ENCODE measurements at regions not wholly inside any gene's neighbourhood (a gene's known extent, or its start where the extent isn't known, plus 50 kb on each side); places are given as distances from the start of the nearest gene placed in this dataset.

DNA sequence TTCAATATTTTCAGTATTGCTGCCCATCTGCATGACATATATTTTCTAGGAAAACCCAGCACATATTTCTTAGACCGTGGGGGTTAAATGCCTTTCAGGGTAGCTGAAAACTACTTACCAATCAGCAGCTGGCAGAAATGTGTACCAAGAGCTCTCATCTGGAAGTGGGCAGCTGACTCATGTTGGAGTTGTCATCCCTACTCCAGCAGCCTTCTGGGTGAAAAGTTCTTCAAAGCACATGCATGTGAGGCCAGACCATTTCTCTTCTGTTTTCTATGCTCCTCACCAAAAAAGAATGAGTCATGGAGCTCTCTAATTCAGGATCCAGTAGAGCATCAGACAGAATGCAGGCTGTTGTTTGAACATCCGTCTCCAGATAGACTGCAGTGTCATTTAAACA lies 135.5 kb downstream of the PAX1 start:
- no peak for DNase-seq (ENCODE audit: low read depth in 2 of 2)

DNA sequence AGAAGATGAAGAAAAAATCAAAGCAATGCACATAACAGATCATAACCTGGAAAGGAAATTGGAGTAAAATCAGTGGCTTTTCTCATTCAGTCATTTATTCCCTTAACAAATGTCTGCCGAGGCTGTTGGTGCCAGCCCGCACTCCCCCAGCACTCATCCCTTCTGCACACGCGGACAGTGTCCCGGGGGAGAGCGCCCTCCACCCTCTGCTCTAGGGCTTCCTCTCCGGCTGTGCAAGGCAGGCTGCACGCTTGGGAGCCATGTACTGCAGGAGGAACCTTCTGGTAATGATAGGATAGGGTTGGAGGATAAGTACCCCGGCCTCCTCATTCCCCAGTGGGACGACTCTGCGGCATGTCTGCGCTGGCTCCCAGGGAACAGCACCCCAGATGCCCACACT lies 134.5 kb downstream of the PAX1 start:
- DNase-seq (ENCODE audit: low read depth in 2 of 2): no peak

DNA sequence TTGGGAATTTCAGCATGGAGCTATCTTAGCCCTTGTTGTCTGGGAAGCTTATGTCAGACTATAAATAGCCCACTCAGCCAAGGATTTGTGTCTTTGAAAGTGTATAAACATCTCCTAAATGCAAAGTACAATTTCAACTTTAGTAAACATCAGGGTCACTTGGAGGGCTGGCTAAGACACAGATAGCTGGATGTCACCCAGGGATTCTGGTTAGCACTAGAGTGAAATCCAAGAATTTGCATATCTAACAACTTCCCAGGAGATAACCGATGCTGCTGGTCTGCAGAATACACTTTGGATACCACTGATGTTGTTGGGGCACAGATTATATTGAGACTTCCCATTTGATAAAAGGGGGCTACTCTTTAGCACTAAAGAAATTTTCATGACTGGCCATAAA lies 130.9 kb downstream of the PAX1 start:
- no peak for DNase-seq (ENCODE audit: low read depth in 2 of 2)

DNA sequence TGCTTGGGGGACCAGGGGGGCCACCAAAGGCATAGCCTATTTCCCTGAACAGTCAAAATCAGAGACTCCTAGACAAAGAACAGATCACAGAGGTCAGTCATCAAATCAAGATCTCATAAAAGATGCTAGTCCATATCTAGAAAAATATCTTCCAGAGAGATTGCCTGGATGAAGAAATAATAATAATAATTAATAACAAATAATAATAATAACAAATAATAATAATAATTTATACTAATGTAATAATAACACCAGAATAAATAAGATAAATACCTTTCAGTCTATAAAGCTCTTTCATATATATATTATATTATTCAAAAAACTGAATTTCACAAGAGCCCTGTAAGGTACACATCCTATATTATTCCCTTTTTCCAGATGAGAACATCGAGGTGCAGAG lies 129.6 kb downstream of the PAX1 start:
- no peak for DNase-seq (ENCODE audit: low read depth in 2 of 2)

DNA sequence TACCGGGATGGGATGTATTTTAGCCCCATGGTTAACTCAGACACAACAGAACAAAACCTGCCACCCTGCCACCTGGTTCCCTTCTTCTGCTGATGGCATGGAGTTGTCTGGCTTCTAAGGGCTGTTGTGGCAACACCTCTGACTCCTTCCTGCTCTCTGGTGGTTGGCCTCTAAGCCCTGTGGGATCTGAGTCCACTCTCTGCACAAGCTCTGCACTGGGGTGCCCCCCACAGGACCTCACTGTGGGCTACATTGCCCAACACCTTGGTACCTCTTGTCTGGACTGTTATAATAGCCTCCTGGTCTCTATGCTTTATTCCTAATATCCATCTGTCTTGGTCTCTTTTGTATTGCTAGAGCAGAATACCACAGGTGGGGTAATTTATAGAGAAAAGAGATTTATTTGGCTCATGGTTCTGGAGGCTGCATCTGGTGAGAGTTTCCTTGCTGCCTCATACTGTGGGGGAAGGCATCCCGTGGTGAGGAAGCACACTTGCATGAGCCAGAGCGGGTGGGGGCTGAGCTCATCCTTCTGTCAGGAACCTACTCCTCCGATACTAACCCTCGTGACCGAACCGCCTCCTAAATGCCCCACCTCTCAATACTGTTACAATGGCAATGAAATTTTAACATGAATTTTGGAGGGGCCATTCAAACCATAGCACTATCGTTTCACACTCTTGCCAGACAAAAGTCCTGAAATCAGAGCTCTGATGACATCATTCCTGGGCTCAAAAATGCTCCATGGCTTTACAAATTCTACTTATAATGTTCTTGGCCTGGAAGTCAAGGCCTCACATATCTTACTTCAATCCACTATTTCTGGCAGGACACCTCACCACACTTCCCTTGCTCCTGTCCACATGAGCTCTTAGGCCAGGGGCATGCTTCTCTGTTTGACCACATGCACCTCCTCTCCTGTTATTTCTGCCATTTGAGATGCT lies 127.2 kb downstream of the PAX1 start:
- no peak for DNase-seq (ENCODE audit: low read depth in 2 of 2)

DNA sequence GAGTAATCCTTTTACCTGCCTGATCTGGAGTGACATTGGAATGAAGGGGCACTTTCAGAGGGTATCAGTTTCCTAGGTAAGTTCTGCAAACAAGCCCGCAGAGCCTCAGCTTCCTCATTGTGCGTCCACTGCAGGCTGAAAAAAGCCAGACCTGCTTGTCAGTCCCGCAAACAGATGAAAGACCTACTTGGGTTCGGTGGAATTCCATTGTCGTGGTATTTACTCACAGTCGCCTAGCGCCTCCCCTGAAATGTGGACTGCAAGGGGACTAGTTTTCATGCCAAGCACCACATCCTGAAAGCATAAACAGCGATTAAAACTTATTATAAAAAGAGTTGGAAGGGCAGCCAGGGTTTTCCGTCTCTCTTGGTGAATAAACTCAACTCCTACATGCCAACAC lies 121.5 kb downstream of the PAX1 start:
- no peak for DNase-seq (ENCODE audit: low read depth in 2 of 2)

DNA sequence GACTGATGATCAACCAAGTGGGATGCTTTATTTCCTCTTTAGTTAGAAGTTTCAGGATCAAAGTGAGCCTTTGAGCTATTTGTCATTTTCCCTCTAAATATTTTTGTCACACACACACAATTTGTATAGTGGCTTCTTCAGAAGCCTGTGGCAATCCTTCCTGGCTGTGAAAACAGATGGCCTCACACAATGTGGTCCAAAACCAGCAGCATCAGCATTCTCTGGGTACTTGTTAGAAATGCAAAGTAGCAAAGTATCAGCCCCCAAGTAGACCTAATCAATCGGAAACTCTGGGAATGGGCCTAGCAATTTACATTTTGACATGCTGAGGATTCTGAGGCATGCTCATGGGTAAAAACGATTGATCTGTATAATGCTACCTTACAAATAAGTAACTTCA lies 115.9 kb downstream of the PAX1 start:
- no peak for DNase-seq (ENCODE audit: low read depth in 2 of 2)

DNA sequence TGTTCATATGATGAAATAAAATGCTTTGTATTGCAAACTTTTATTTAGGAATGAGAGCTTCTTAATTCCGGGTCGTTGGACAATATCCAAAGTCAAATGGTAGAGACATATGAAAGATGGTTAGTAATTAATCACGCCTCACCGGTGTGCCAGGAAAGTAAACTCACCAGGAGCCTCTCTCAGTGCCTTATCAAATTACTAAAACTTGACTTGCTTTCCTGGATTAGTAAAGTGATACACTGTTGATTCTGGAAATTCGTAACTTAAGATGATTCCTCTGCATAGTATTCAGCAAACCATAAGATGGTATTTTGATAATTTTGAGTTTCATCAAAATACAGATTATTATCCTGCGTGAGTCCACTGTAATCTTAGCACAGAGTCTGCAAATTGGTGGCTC lies 115.2 kb downstream of the PAX1 start:
- no peak for DNase-seq (ENCODE audit: low read depth in 2 of 2)

DNA sequence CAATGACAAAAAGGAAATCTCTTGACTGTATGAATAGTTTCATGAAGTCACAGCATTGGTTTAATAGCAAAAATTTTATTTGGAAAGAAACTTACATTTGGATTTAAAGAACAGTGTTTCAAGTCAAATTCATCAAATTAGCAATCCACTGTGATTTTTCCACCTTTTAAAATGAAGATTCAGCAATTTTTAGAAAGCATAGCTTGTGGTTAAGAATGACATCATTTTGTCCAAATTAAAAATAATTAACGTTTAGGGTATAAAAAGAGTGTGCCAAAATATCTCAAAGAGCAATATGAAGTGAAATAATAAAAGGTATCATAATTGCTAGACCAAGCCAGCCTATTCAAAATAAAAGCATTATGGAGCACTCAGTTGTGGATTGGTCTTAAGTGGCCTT lies 114.6 kb downstream of the PAX1 start:
- no peak for DNase-seq (ENCODE audit: low read depth in 2 of 2)

DNA sequence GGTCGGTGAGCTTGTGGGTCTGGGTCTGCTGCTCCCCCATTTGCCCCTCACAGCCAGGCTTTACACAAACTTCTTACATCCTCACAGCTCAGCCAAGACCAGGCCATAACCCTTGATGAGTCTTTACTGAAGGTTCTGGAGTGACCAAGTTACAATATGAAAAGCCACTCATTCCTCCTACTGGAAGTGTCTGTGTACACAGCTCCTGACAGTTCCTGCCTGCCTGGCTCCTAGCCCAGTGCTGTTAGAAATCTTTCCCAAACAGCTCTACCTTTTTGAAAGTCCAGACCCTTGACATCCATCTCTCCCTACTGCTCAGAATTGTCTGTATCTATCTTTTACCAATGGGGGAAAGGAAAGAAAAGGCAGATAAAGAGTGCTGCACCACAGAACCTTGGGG lies 106.9 kb downstream of the PAX1 start:
- DNase-seq (ENCODE audit: low read depth in 2 of 2): no peak

DNA sequence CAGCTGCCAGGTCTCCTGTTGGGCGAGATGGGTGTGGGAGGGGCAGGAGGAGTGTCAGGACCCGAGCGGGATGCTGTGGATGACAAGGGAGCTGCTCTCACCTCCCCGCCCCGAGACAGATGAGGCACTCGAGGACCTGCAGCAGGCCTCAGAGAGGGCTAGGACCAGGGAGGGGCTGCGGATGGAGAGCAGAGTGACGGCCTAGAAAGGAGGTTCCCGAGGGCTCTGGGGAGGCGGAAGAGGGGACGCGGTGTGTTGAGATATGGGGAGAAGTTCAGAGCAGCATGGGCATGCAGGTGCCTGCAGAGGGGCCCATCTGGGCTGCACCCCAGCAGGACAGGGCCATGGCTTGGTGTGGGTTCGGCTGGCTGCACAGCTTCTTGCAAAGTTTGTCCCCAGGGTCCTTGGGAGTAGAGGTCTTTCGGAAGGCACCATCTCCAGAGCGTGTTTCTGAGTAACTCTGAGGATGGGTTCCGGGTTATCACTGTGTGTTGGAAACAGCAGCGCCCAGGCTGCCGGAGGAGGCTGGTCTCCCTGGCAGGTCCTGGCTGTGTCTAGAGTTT lies 104.6 kb downstream of the PAX1 start:
- DNase-seq (ENCODE audit: low read depth in 2 of 2): no peak

DNA sequence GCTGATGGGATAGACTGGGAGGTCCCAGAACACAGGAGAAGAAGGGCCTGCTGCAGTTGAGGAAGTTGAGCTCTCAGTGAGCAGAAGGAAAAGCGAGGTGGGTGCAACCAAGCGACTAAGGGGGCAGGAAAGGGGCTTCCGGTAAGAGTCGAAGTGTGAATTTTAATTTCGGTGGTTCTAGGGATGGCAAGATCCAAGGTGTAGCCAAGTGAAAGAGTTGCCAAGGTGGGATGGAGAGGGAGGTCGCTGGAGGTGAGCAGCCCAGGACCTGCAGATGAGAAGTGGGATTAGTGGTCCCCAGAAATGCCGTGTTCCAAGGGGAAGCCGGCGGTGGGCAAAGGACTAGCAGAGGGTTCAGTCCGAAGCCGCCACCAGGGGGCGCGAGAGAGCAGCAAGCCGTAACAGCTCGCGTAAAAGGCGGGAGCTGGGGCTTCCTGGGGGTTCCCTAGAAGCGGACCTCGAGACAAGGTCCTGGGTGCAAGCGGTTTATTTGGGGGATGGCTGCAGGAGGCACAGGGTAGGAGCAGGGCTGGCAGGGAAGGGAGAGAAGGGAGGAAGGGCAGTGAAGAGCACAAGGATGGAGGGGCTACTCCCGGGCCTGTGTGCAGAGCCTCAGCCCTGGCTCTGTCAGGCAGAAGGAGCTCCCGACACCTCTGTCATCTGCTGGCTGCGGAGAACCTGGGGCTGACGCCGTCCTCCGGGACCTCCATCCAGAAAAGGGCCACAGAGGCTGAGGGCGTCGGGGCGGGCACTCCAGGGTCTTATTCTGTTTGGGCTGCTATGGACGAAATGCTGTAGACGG lies 103.6 kb downstream of the PAX1 start:
- DNase-seq (ENCODE audit: low read depth in 2 of 2): peak in 1 of 2 donors; percentile 22

DNA sequence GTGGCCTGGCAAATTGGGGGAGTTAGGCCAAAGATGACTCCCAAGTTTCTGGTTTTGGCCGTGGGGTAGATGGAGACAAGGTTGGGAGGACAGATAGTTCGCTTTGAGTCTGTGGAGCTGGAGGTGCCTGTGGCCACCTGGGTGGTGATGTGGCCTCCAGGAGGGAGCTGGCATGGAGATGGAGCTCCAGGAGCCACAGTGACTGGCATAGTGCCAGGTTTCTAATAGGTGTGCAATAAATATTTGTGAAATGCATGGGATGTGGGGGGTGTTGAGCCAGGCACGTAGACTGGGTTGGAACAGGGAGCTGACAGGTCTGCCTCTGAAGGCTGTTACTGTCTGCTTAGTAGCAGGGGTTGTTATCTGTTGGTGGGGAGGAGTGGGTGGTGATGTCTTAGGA lies 102.7 kb downstream of the PAX1 start:
- no peak for DNase-seq (ENCODE audit: low read depth in 2 of 2)

DNA sequence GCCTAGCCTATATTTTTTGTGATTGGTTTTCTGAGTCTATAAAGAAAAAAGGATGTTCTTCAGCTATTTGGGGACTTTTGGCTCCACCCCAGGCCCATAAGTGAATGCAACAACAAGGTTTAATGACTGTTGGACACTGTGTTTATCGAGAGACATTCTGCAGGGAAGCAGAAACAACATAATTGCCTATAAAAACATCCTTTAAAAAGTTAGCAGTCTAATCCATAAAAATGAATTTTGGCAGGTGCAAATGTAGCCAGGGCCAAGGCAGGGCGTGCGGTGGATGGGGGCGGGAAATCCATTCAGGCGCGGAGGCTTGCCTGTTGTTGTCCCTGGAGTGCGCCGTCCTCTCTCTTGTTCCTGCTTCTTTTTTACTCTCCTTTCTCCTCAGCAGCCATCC lies 99.3 kb downstream of the PAX1 start:
- no peak for DNase-seq (ENCODE audit: low read depth in 2 of 2)

DNA sequence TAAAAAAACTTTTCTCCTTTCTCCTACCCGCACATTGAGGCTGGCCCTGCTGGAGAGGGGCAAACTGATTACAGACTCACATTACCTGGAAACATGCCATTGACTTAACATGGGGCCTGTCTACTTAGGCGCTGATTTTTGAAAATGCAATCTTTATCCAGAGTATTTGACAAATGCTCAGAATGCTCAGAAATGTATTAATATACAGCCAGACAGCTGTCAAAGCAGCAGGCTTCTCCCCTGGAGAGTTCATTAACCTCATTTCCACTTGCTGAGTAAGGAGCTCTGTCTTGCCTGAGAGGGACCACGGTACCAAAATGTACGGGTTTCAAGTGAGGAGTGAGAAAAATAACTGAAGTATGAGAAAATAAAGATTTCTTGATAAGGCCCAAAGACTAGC lies 95.7 kb downstream of the PAX1 start:
- DNase-seq (ENCODE audit: low read depth in 2 of 2): no peak

DNA sequence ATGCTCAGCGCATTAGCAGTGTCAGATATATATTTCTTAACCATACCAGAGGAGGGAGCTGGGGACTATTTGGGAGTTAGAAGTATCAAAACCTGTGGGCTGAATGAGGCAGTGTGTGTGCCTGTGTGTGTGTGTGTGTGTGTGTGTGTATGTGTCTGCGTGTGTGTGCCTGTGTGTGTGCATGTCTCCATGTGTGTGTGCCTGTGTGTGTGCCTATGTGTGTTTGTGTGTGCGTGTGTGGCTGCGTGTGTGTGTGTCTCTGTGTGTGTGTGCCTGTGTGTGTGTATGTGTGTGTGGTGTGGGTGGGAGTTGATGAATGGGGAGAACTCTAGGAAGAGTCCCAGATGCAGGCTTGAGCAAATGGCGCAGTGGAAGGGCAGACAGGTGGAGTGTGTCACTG lies 92.9 kb downstream of the PAX1 start:
- no peak for DNase-seq (ENCODE audit: low read depth in 2 of 2)

DNA sequence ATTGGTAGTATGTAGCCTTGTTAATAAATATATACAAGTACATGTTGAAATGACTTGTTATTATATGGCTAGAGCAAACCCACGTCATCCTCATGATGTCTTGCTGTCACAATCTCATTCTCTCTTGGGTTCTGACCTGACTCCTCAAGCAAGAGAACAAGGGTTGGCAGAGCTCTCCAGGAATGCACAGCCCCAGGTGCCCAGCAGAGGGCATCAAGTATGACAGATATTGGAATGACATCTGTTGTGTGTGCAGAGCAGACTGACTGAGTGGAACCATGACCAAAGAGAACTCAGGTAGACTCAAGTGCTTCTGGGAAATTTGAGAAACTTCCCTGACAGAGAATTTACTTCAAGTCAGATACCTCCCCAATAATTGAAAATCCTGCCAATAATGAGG lies 90.6 kb downstream of the PAX1 start:
- no peak for DNase-seq (ENCODE audit: low read depth in 2 of 2)

DNA sequence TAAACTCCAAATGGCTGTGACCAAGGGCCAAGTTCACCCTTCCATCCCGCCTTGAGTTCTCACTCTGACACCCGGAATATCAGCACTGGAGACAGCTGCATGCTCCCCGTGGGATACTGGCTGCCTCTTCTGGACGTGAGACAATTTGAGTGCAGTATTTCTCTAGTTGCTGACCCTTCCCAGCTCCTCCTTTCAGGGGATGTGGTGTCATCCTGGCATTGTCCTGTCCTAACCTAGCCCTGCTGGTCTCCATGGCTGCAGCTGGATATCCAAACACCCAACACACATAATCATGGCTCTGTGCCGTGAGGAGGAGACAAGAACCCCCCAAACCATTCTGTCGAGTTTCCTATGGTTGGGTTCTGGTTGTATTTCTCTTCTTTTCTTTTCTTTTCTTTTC lies 82.6 kb downstream of the PAX1 start:
- DNase-seq (ENCODE audit: low read depth in 2 of 2): no peak

DNA sequence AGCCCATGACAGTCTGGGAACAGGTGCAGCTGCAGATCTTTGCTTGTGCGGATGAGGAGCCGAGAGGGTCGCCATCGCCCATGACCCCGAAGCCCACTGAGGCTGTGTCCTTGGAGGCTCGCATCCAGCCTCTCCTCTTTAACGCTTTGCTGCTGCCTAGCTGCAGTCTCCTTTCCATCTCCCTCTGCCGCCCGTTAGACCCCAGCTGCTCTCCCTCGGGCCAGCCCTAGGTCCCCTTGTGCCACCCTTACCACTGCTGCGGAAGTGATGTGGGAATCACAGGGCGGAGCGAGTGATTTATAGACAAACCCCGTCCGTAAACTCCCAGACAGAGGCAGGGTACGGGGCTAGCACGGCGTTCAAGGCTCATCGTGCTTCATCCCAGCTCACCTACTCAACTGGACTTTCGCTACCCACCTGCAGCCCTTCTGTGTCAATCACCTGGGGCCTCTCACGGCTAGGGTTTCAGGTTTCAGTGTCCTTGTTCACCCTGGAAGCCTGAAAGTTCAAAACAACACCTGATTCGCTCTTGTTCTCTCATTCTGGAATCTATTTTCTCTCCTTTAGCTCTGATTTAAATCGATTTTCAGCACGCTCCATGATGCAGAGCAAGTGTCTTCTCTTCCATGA lies 76.1 kb downstream of the PAX1 start:
- DNase-seq (ENCODE audit: low read depth in 2 of 2): no peak

DNA sequence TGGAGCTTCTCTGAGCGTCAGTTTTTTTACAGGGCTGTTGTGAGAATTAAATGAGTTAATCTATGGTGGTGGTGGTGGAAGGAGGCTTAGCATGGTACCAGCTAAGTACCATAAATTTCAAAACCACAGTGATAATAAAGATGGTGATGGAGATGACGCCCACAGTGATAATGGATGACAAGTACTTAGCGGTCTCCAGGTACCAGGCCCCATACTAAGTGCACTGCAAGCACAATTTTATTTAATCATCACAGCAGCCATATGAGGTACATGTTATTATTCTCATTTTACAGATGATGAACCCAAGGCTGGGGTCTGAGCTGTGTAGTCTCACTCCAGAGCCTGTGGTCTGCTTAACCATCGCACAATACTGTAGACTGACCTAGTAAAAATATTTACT lies 75.1 kb downstream of the PAX1 start:
- no peak for DNase-seq (ENCODE audit: low read depth in 2 of 2)

All from stimulated activated CD4-positive, alpha-beta T cell treated with anti-CD3 and anti-CD28 coated beads, Interleukin-1b, Interleukin-23, amount 100 ng/mL, for 4 hours (primary cell).